NB4 (cell line): ENCODE measurements at regions not wholly inside any gene's neighbourhood (a gene's known extent, or its start where the extent isn't known, plus 50 kb on each side); places are given as distances from the start of the nearest gene placed in this dataset.

Experiments
- CTCF ChIP-seq: IDR thresholded peaks from one replicate; pipeline ENCODE4 v1.5.1; 2012; ENCODE audit warnings: low read depth, low read length
- POLR2A ChIP-seq: IDR thresholded peaks from 2 replicates; pipeline ENCODE4 v1.6.1; 2011; ENCODE audit warnings: mild to moderate bottlenecking; ENCODE audit not compliant: insufficient read length; ENCODE audit errors: extremely low read depth

- peak; percentile 88 for TF ChIP-seq CTCF
- TF ChIP-seq POLR2A = no peak
Measured at GRCh38 chr12:54749191-54749818, 101.1 kb upstream of the DCD start.
